ENCODE measurements at regions not wholly inside any gene's neighbourhood (a gene's known extent, or its start where the extent isn't known, plus 50 kb on each side); places are given as distances from the start of the nearest gene placed in this dataset.

- no peak for FAIRE-seq
Measured at GRCh38 chr5:167304834-167305469, 986.5 kb upstream of the WWC1 start.

GRCh38 chr5:167305591-167306213 is 985.7 kb upstream of the WWC1 start:
- DNase-seq (ENCODE audit: extremely low spot score, insufficient read length, low read depth) (no peak), FAIRE-seq (no peak)

More at GRCh38 chr5:167304834-167305469, 986.5 kb upstream of the WWC1 start:
- DNase-seq (ENCODE audit: extremely low spot score, insufficient read length, low read depth): no peak

GRCh38 chr5:167307042-167307441 is 984.4 kb upstream of the WWC1 start:
- no peak for FAIRE-seq
- DNase-seq (ENCODE audit: extremely low spot score, insufficient read length, low read depth): no peak

GRCh38 chr5:167308466-167308865 is 983.0 kb upstream of the WWC1 start:
- FAIRE-seq (no peak), DNase-seq (ENCODE audit: extremely low spot score, insufficient read length, low read depth) (no peak)

GRCh38 chr5:167309941-167310517 is 981.4 kb upstream of the WWC1 start:
- no peak for FAIRE-seq
- no peak for DNase-seq (ENCODE audit: extremely low spot score, insufficient read length, low read depth)

- DNase-seq (ENCODE audit: extremely low spot score, insufficient read length, low read depth): no peak
- no peak for FAIRE-seq
Measured at GRCh38 chr5:167311340-167311739, 980.1 kb upstream of the WWC1 start.

- FAIRE-seq (no peak), DNase-seq (ENCODE audit: extremely low spot score, insufficient read length, low read depth) (no peak)
Measured at GRCh38 chr5:167312225-167312624, 979.2 kb upstream of the WWC1 start.

GRCh38 chr5:167315762-167316161 is 975.7 kb upstream of the WWC1 start:
- FAIRE-seq (no peak), DNase-seq (ENCODE audit: extremely low spot score, insufficient read length, low read depth) (no peak)

GRCh38 chr5:167317884-167318283 is 973.6 kb upstream of the WWC1 start:
- FAIRE-seq: no peak
- DNase-seq (ENCODE audit: extremely low spot score, insufficient read length, low read depth): no peak

- no peak for DNase-seq (ENCODE audit: extremely low spot score, insufficient read length, low read depth)
- no peak for FAIRE-seq
Measured at GRCh38 chr5:167319243-167319642, 972.2 kb upstream of the WWC1 start.

- FAIRE-seq: no peak
Measured at GRCh38 chr5:167320019-167320418, 971.4 kb upstream of the WWC1 start.

GRCh38 chr5:167332309-167332708 is 959.1 kb upstream of the WWC1 start:
- FAIRE-seq: no peak

More at GRCh38 chr5:167320019-167320418, 971.4 kb upstream of the WWC1 start:
- no peak for DNase-seq (ENCODE audit: extremely low spot score, insufficient read length, low read depth)

GRCh38 chr5:167336161-167336560 is 955.3 kb upstream of the WWC1 start:
- DNase-seq (ENCODE audit: extremely low spot score, insufficient read length, low read depth) (no peak), FAIRE-seq (no peak)

More at GRCh38 chr5:167332309-167332708, 959.1 kb upstream of the WWC1 start:
- DNase-seq (ENCODE audit: extremely low spot score, insufficient read length, low read depth): no peak

GRCh38 chr5:167339205-167339604 is 952.2 kb upstream of the WWC1 start:
- no peak for FAIRE-seq
- no peak for DNase-seq (ENCODE audit: extremely low spot score, insufficient read length, low read depth)

GRCh38 chr5:167346461-167346860 is 945.0 kb upstream of the WWC1 start:
- DNase-seq (ENCODE audit: extremely low spot score, insufficient read length, low read depth): no peak
- FAIRE-seq: no peak

GRCh38 chr5:167348251-167348926 is 943.1 kb upstream of the WWC1 start:
- DNase-seq (ENCODE audit: extremely low spot score, insufficient read length, low read depth) (no peak), FAIRE-seq (no peak)

GRCh38 chr5:167348980-167349379 is 942.5 kb upstream of the WWC1 start:
- DNase-seq (ENCODE audit: extremely low spot score, insufficient read length, low read depth) (no peak), FAIRE-seq (no peak)

- no peak for DNase-seq (ENCODE audit: extremely low spot score, insufficient read length, low read depth)
- FAIRE-seq: no peak
Measured at GRCh38 chr5:167351316-167351715, 940.1 kb upstream of the WWC1 start.

- DNase-seq (ENCODE audit: extremely low spot score, insufficient read length, low read depth) (no peak), FAIRE-seq (no peak)
Measured at GRCh38 chr5:167352801-167353200, 938.6 kb upstream of the WWC1 start.

GRCh38 chr5:167355346-167355745 is 936.1 kb upstream of the WWC1 start:
- DNase-seq (ENCODE audit: extremely low spot score, insufficient read length, low read depth): no peak
- no peak for FAIRE-seq

- DNase-seq (ENCODE audit: extremely low spot score, insufficient read length, low read depth) (no peak), FAIRE-seq (no peak)
Measured at GRCh38 chr5:167356374-167356773, 935.1 kb upstream of the WWC1 start.

All from GM18507 (cell line).